ENCODE measurements at regions not wholly inside any gene's neighbourhood (a gene's known extent, or its start where the extent isn't known, plus 50 kb on each side); places are given as distances from the start of the nearest gene placed in this dataset.

DNA sequence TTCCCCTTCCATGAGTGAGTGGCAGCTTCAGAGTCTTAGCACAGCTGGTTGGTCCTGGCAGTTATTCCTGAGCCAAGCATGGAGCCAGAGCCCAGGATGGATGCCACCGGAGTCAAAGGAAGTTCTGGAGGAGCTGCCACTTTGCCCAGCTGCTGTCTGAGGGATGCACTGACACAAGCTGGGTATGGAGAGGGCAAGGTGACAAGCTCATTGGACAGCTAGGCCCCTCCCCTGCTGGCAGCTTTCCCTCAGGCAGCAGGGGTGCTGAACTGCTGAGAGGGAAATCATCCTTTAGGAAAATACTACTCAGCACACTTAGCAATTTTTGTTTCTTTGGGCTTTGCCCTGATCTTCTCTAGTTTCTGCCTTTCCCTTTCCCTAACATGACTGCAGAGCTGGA is 99.3 kb upstream of the SESN3 start:
- TF ChIP-seq, protein P1, sequence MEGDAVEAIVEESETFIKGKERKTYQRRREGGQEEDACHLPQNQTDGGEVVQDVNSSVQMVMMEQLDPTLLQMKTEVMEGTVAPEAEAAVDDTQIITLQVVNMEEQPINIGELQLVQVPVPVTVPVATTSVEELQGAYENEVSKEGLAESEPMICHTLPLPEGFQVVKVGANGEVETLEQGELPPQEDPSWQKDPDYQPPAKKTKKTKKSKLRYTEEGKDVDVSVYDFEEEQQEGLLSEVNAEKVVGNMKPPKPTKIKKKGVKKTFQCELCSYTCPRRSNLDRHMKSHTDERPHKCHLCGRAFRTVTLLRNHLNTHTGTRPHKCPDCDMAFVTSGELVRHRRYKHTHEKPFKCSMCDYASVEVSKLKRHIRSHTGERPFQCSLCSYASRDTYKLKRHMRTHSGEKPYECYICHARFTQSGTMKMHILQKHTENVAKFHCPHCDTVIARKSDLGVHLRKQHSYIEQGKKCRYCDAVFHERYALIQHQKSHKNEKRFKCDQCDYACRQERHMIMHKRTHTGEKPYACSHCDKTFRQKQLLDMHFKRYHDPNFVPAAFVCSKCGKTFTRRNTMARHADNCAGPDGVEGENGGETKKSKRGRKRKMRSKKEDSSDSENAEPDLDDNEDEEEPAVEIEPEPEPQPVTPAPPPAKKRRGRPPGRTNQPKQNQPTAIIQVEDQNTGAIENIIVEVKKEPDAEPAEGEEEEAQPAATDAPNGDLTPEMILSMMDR (IDR thresholded peaks at IDR 0.05; ENCODE audit: low read depth, low read length): no peak
- TF ChIP-seq EZH2phosphoT487 (IDR thresholded peaks at IDR 0.05; ENCODE audit: low read depth): no peak
- Histone ChIP-seq H3K4me2 (ENCODE audit: low read length) (no peak overlapping the region), H3K4me3 (ENCODE audit: low read length) (no peak overlapping the region)

DNA sequence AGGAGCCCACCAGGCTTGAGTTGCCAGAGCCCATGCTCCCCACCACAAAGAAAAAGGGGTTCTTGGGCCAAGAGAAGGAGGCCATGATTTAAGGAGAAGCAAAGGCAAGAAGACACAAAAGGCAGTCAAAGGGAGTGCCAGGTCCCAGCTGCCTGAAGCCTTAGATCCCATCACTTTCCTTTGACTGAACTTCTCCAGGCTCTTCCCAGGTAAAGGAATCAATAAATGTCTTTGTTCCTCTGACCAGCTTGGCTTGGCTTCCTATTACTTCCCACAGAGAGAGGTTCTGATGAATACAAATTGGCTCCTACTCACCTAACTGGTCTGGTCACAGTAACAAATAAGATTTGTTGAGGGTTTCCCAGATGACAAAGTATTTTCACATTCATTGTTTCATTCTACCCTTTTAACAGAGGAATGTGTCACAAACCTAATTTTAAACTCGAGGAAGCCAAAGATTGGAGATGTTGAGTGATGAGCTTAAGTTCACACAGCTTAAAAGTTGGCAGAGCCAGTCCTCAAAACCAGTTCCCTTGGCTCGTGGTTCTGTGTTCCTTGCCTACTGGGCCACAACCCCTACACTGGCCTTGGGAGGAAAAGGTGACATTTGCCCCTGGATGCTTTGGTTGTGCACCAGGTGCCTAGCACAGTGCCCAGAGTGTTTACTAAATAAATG is 96.4 kb upstream of the SESN3 start:
- H3K9me3 ChIP-seq (ENCODE audit: insufficient read depth, low read length): no peaks in the 10 kb centered on the region
- no peaks in the 10 kb centered on the region for H4K20me1 ChIP-seq (ENCODE audit: insufficient read depth, low read length)
- H3K27ac ChIP-seq (ENCODE audit: low read length): no peak overlapping the region
- no peaks in the 10 kb centered on the region for H3K79me2 ChIP-seq (ENCODE audit: low read length)
- no peaks in the 10 kb centered on the region for H3K36me3 ChIP-seq (replicated peaks; ENCODE audit: low read depth, low read length)
- no peak overlapping the region for H2AFZ ChIP-seq (ENCODE audit: low read depth, low read length)
- H3K4me1 ChIP-seq (ENCODE audit: low read length): no peaks in the 10 kb centered on the region
- no peak overlapping the region for H3K4me3 ChIP-seq (ENCODE audit: low read length)
- H3K9ac ChIP-seq (ENCODE audit: low read length): no peak overlapping the region
- no peaks in the 10 kb centered on the region for H3K27me3 ChIP-seq (ENCODE audit: low read depth, low read length)
- TF ChIP-seq EZH2phosphoT487 (IDR thresholded peaks at IDR 0.05; ENCODE audit: low read depth): no peak
- TF ChIP-seq, protein P1 (IDR thresholded peaks at IDR 0.05; ENCODE audit: low read depth, low read length): no peak
- no peak overlapping the region for H3K4me2 ChIP-seq (ENCODE audit: low read length)

More for the DNA sequence above, 99.3 kb upstream of the SESN3 start:
- Histone ChIP-seq H3K9me3 (ENCODE audit: insufficient read depth, low read length) (no peaks in the 10 kb centered on the region), H4K20me1 (ENCODE audit: insufficient read depth, low read length) (no peaks in the 10 kb centered on the region), H3K36me3 (replicated peaks; ENCODE audit: low read depth, low read length) (no peaks in the 10 kb centered on the region), H3K4me1 (ENCODE audit: low read length) (no peaks in the 10 kb centered on the region), H3K27me3 (ENCODE audit: low read depth, low read length) (no peaks in the 10 kb centered on the region), H3K9ac (ENCODE audit: low read length) (no peak overlapping the region), H3K79me2 (ENCODE audit: low read length) (no peaks in the 10 kb centered on the region), H3K27ac (ENCODE audit: low read length) (no peak overlapping the region), H2AFZ (ENCODE audit: low read depth, low read length) (no peak overlapping the region)

DNA sequence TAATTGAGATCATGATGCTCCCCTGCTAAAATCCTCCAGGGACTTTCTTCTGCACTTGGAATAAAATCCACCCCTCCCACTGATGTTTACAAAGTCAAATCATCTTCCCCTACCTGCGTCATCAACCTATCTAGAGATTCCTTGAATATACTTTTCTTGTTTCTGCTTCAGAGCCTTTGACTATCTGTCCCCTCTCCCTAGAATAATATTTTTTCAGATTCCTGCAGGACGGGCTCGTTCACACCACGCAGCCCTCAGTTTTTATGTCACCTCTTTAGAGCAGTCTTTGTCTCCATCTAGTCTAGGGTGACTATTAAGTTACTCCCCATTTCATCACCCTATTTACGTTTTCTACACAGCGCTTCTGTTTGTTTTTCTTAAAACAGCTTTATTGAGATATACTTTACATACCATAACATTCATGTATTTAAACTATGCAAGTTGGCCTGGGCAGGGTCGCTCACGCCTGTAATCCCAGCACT is 94.8 kb upstream of the SESN3 start:
- Histone ChIP-seq H2AFZ (ENCODE audit: low read depth, low read length) (no peak overlapping the region), H3K27me3 (ENCODE audit: low read depth, low read length) (no peaks in the 10 kb centered on the region), H3K9ac (ENCODE audit: low read length) (no peak overlapping the region), H3K9me3 (ENCODE audit: insufficient read depth, low read length) (no peaks in the 10 kb centered on the region), H4K20me1 (ENCODE audit: insufficient read depth, low read length) (no peaks in the 10 kb centered on the region), H3K27ac (ENCODE audit: low read length) (no peak overlapping the region), H3K4me3 (ENCODE audit: low read length) (no peak overlapping the region), H3K4me2 (ENCODE audit: low read length) (no peak overlapping the region), H3K79me2 (ENCODE audit: low read length) (no peaks in the 10 kb centered on the region), H3K4me1 (ENCODE audit: low read length) (no peaks in the 10 kb centered on the region), H3K36me3 (replicated peaks; ENCODE audit: low read depth, low read length) (no peaks in the 10 kb centered on the region)
- TF ChIP-seq, protein P1 (IDR thresholded peaks at IDR 0.05; ENCODE audit: low read depth, low read length): no peak
- no peak for TF ChIP-seq EZH2phosphoT487 (IDR thresholded peaks at IDR 0.05; ENCODE audit: low read depth)

DNA sequence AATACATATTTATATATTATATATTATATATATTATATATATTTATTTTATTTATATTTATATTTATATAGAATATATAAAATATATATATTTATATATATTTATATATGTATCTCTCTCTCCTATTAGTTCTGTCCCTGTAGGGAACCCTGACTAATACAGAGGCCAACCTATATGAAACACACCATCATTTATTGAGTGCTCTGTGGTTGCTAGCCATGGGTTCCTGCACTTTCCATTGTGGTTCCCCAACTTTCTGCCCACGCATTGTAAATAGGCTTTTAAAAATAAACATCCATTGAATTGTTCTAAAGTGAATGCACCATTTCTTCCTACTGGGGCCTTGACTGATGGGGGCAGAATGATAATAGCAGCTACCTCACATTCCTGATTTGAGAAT is 93.8 kb upstream of the SESN3 start:
- H3K9ac ChIP-seq (ENCODE audit: low read length): no peak overlapping the region
- no peaks in the 10 kb centered on the region for H3K4me1 ChIP-seq (ENCODE audit: low read length)
- no peak overlapping the region for H3K4me3 ChIP-seq (ENCODE audit: low read length)
- no peaks in the 10 kb centered on the region for H3K36me3 ChIP-seq (replicated peaks; ENCODE audit: low read depth, low read length)
- no peak overlapping the region for H2AFZ ChIP-seq (ENCODE audit: low read depth, low read length)
- H3K9me3 ChIP-seq (ENCODE audit: insufficient read depth, low read length): no peaks in the 10 kb centered on the region
- no peaks in the 10 kb centered on the region for H3K79me2 ChIP-seq (ENCODE audit: low read length)
- H3K27ac ChIP-seq (ENCODE audit: low read length): no peak overlapping the region
- TF ChIP-seq, protein P1 (IDR thresholded peaks at IDR 0.05; ENCODE audit: low read depth, low read length): no peak
- no peak for TF ChIP-seq EZH2phosphoT487 (IDR thresholded peaks at IDR 0.05; ENCODE audit: low read depth)
- no peaks in the 10 kb centered on the region for H4K20me1 ChIP-seq (ENCODE audit: insufficient read depth, low read length)
- H3K4me2 ChIP-seq (ENCODE audit: low read length): no peak overlapping the region
- no peaks in the 10 kb centered on the region for H3K27me3 ChIP-seq (ENCODE audit: low read depth, low read length)

All from OCI-LY3 (cell line).